ENCODE measurements at regions not wholly inside any gene's neighbourhood (a gene's known extent, or its start where the extent isn't known, plus 50 kb on each side); places are given as distances from the start of the nearest gene placed in this dataset.

- Histone ChIP-seq H3K4me1 (ENCODE audit: control insufficient read depth in 2 of 3, insufficient read depth in 2 of 3, low read depth in 1 of 3, low read length in 3 of 3) (no peaks in the 10 kb centered on the region), H3K4me3 (ENCODE audit: low read length in 3 of 3) (no peak overlapping the region), H3K36me3 (ENCODE audit: control insufficient read depth in 2 of 3, insufficient read depth in 3 of 3, low read length in 3 of 3) (no peaks in the 10 kb centered on the region), H3K27ac (ENCODE audit: low read depth in 2 of 2, low read length in 2 of 2) (no peak overlapping the region), H3K27me3 (ENCODE audit: control insufficient read depth, insufficient read depth, low read length) (no peaks in the 10 kb centered on the region), H3K9me3 (ENCODE audit: control insufficient read depth in 2 of 3, insufficient read depth in 1 of 3, low read length in 3 of 3) (no peaks in the 10 kb centered on the region), H3K9ac (ENCODE audit: low read length in 3 of 3) (no peak overlapping the region)
- DNase-seq (peak in 1 of 5 donors; percentile 16), FAIRE-seq (no peak)
- intact Hi-C loops (cut with DNase I), result no loop called here
- TF ChIP-seq CTCF (IDR thresholded peaks at IDR 0.05; ENCODE audit: borderline replicate concordance, extremely low read depth, insufficient read depth), result no peak
Observed at GRCh38 chr10:90417476-90418210, 440.2 kb downstream of the HTR7 start.

GRCh38 chr10:90418869-90419652 lies 438.8 kb downstream of the HTR7 start:
- DNase-seq, result no peak
- no peak overlapping the region for H3K27ac ChIP-seq (ENCODE audit: low read depth in 2 of 2, low read length in 2 of 2)
- H3K4me1 ChIP-seq (ENCODE audit: control insufficient read depth in 2 of 3, insufficient read depth in 2 of 3, low read depth in 1 of 3, low read length in 3 of 3), result no peaks in the 10 kb centered on the region
- H3K27me3 ChIP-seq (ENCODE audit: control insufficient read depth, insufficient read depth, low read length), result no peaks in the 10 kb centered on the region
- no peak overlapping the region for H3K4me3 ChIP-seq (ENCODE audit: low read length in 3 of 3)
- H3K9me3 ChIP-seq (ENCODE audit: control insufficient read depth in 2 of 3, insufficient read depth in 1 of 3, low read length in 3 of 3), result no peaks in the 10 kb centered on the region
- H3K9ac ChIP-seq (ENCODE audit: low read length in 3 of 3), result no peak overlapping the region
- intact Hi-C loops (cut with DNase I), result no loop called here
- no peaks in the 10 kb centered on the region for H3K36me3 ChIP-seq (ENCODE audit: control insufficient read depth in 2 of 3, insufficient read depth in 3 of 3, low read length in 3 of 3)
- TF ChIP-seq CTCF (IDR thresholded peaks at IDR 0.05; ENCODE audit: borderline replicate concordance, extremely low read depth, insufficient read depth), result no peak
- FAIRE-seq, result no peak

- no peak for FAIRE-seq
Observed at GRCh38 chr10:90420637-90421318, 437.1 kb downstream of the HTR7 start.

More at GRCh38 chr10:90420637-90421318, 437.1 kb downstream of the HTR7 start:
- TF ChIP-seq CTCF (IDR thresholded peaks at IDR 0.05; ENCODE audit: borderline replicate concordance, extremely low read depth, insufficient read depth), result no peak
- DNase-seq, result no peak
- Histone ChIP-seq H3K4me1 (ENCODE audit: control insufficient read depth in 2 of 3, insufficient read depth in 2 of 3, low read depth in 1 of 3, low read length in 3 of 3) (no peaks in the 10 kb centered on the region), H3K9ac (ENCODE audit: low read length in 3 of 3) (no peak overlapping the region), H3K36me3 (ENCODE audit: control insufficient read depth in 2 of 3, insufficient read depth in 3 of 3, low read length in 3 of 3) (no peaks in the 10 kb centered on the region), H3K4me3 (ENCODE audit: low read length in 3 of 3) (no peak overlapping the region), H3K9me3 (ENCODE audit: control insufficient read depth in 2 of 3, insufficient read depth in 1 of 3, low read length in 3 of 3) (no peaks in the 10 kb centered on the region), H3K27me3 (ENCODE audit: control insufficient read depth, insufficient read depth, low read length) (no peaks in the 10 kb centered on the region), H3K27ac (ENCODE audit: low read depth in 2 of 2, low read length in 2 of 2) (no peak overlapping the region)
- intact Hi-C loops (cut with DNase I), result no loop called here

Data from kidney (tissue), 13 donors.